ENCODE measurements at regions not wholly inside any gene's neighbourhood (a gene's known extent, or its start where the extent isn't known, plus 50 kb on each side); places are given as distances from the start of the nearest gene placed in this dataset.
"Not testable (repeated sequence)": the region's sequence is repeated elsewhere in the genome, so short reads cannot be mapped to it uniquely, and the experiment has no call there.

- DNase-seq, result no peak
Measured at GRCh38 chr15:87576486-87577176, 679.9 kb downstream of the NTRK3 start.

- no peak for DNase-seq
Measured at GRCh38 chr15:87575896-87576473, 680.6 kb downstream of the NTRK3 start.

- DNase-seq, result no peak
Measured at GRCh38 chr15:87573534-87573933, 683.0 kb downstream of the NTRK3 start.

- no peak for DNase-seq
Measured at GRCh38 chr15:87573039-87573438, 683.5 kb downstream of the NTRK3 start.

- DNase-seq, result no peak
Measured at GRCh38 chr15:87572381-87572910, 684.1 kb downstream of the NTRK3 start.

- DNase-seq, result no peak
Measured at GRCh38 chr15:87570206-87570605, 686.3 kb downstream of the NTRK3 start.

GRCh38 chr15:87569581-87569980 is 687.0 kb downstream of the NTRK3 start:
- DNase-seq, result no peak

GRCh38 chr15:87567406-87568030 is 689.0 kb downstream of the NTRK3 start:
- no peak for DNase-seq

- DNase-seq, result no peak
Measured at GRCh38 chr15:87566236-87566635, 690.3 kb downstream of the NTRK3 start.

- no peak for DNase-seq
Measured at GRCh38 chr15:87564681-87565080, 691.9 kb downstream of the NTRK3 start.

GRCh38 chr15:87563869-87564268 is 692.7 kb downstream of the NTRK3 start:
- DNase-seq, result no peak

GRCh38 chr15:87562203-87562602 is 694.3 kb downstream of the NTRK3 start:
- DNase-seq, result no peak

GRCh38 chr15:87561641-87562040 is 694.9 kb downstream of the NTRK3 start:
- no peak for DNase-seq

- DNase-seq, result no peak
Measured at GRCh38 chr15:87557881-87558280, 698.7 kb downstream of the NTRK3 start.

- no peak for DNase-seq
Measured at GRCh38 chr15:87556886-87557285, 699.7 kb downstream of the NTRK3 start.

- DNase-seq, result no peak
Measured at GRCh38 chr15:87549860-87550259, 706.7 kb downstream of the NTRK3 start.

GRCh38 chr15:87549296-87549695 is 707.2 kb downstream of the NTRK3 start:
- DNase-seq, result no peak

GRCh38 chr15:87548590-87548989 is 707.9 kb downstream of the NTRK3 start:
- not testable (repeated sequence) for DNase-seq

GRCh38 chr15:87547470-87548181 is 708.9 kb downstream of the NTRK3 start:
- no peak for DNase-seq

GRCh38 chr15:87538327-87538834 is 718.2 kb downstream of the NTRK3 start:
- no peak for DNase-seq

GRCh38 chr15:87537295-87537694 is 719.2 kb downstream of the NTRK3 start:
- no peak for DNase-seq

GRCh38 chr15:87533637-87534036 is 722.9 kb downstream of the NTRK3 start:
- DNase-seq, result not testable (repeated sequence)

- DNase-seq, result no peak
Measured at GRCh38 chr15:87528873-87529272, 727.7 kb downstream of the NTRK3 start.
